Astrocyte (in vitro differentiated cells and primary cell): ENCODE measurements at regions not wholly inside any gene's neighbourhood (a gene's known extent, or its start where the extent isn't known, plus 50 kb on each side); places are given as distances from the start of the nearest gene placed in this dataset.

Source experiments
- DNase-seq: peaks from one replicate; pipeline ENCODE4 v3.0.0-alpha.2; 2010; ENCODE audit warnings: low read depth
- FAIRE-seq: peaks from 2 replicates; lab custom pipeline; 2011; peaks lifted over from hg19 to GRCh38; lab: Jason Lieb, UNC
- H2AFZ ChIP-seq: 2 replicates; pipeline ENCODE4 v1.6.0; 2012; ENCODE audit warnings: low read depth, low read length, inconsistent platforms
- H3K27ac ChIP-seq: 2 replicates; pipeline ENCODE4 v1.5.1; 2011; ENCODE audit warnings: low read depth, low read length, inconsistent platforms
- H3K27me3 ChIP-seq: 2 replicates; pipeline ENCODE4 v1.6.0; 2011; ENCODE audit warnings: low read length, inconsistent platforms; ENCODE audit not compliant: insufficient read depth
- H3K36me3 ChIP-seq: 2 replicates; pipeline ENCODE4 v1.5.1; 2011; ENCODE audit warnings: low read length, inconsistent platforms; ENCODE audit not compliant: insufficient read depth
- H3K4me1 ChIP-seq: 2 replicates; pipeline ENCODE4 v1.5.1; 2011; ENCODE audit warnings: low read length, inconsistent platforms; ENCODE audit not compliant: insufficient read depth
- H3K4me2 ChIP-seq: 2 replicates; pipeline ENCODE4 v1.6.0; 2012; ENCODE audit warnings: low read length, inconsistent platforms
- H3K4me3 ChIP-seq: 2 replicates; pipeline ENCODE4 v1.5.1; 2011; ENCODE audit warnings: low read depth, mild to moderate bottlenecking, low read length, inconsistent platforms; ENCODE audit not compliant: insufficient read depth
- H3K79me2 ChIP-seq: 2 replicates; pipeline ENCODE4 v1.6.0; 2012; ENCODE audit warnings: mild to moderate bottlenecking, low read length, inconsistent platforms; ENCODE audit not compliant: insufficient read depth
- H3K9ac ChIP-seq: 2 replicates; pipeline ENCODE4 v1.6.0; 2012; ENCODE audit warnings: mild to moderate bottlenecking, low read length, inconsistent platforms
- H3K9me3 ChIP-seq: 2 replicates; pipeline ENCODE4 v1.5.1; 2012; ENCODE audit warnings: low read depth, mild to moderate bottlenecking, low read length, inconsistent platforms; ENCODE audit not compliant: insufficient read depth
- H4K20me1 ChIP-seq: 2 replicates; pipeline ENCODE4 v1.6.0; 2012; ENCODE audit warnings: low read length, inconsistent platforms; ENCODE audit not compliant: insufficient read depth
- H3K27ac Mint-ChIP-seq: one replicate; pipeline ENCODE4 v1.8.0; 2021; ENCODE audit warnings: mild to moderate bottlenecking, mixed read lengths; ENCODE audit not compliant: unreplicated experiment
- H3K27me3 Mint-ChIP-seq: one replicate; pipeline ENCODE4 v1.8.0; 2021; ENCODE audit warnings: low read depth, mixed read lengths; ENCODE audit not compliant: unreplicated experiment
- H3K36me3 Mint-ChIP-seq: one replicate; pipeline ENCODE4 v1.8.0; 2021; ENCODE audit warnings: low read depth, mixed read lengths; ENCODE audit not compliant: unreplicated experiment
- H3K4me1 Mint-ChIP-seq: one replicate; pipeline ENCODE4 v1.8.0; 2021; ENCODE audit warnings: low read depth, mixed read lengths; ENCODE audit not compliant: unreplicated experiment
- H3K4me3 Mint-ChIP-seq: one replicate; pipeline ENCODE4 v1.8.0; 2021; ENCODE audit warnings: mild to moderate bottlenecking, moderate library complexity, mixed read lengths; ENCODE audit not compliant: unreplicated experiment
- H3K9me3 Mint-ChIP-seq: one replicate; pipeline ENCODE4 v1.8.0; 2021; ENCODE audit warnings: mild to moderate bottlenecking, mixed read lengths; ENCODE audit not compliant: unreplicated experiment
- CTCF ChIP-seq: IDR thresholded peaks from 2 replicates; pipeline ENCODE4 v1.5.1; 2011; ENCODE audit warnings: low read depth, mild to moderate bottlenecking, inconsistent platforms, low read length, moderate library complexity; ENCODE audit not compliant: insufficient read depth
- EZH2 ChIP-seq: IDR thresholded peaks from 2 replicates; pipeline ENCODE4 v1.6.1; 2012; ENCODE audit warnings: mild to moderate bottlenecking, low read length, inconsistent platforms; ENCODE audit not compliant: insufficient read depth

- no peak overlapping the region for H3K27ac ChIP-seq
- FAIRE-seq (no peak), DNase-seq (no peak)
- no peaks in the 10 kb centered on the region for H3K9me3 ChIP-seq
- H3K4me1 ChIP-seq = no peaks in the 10 kb centered on the region
- Mint-ChIP-seq H3K9me3 (no peaks in the 10 kb centered on the region), H3K27me3 (no peaks in the 10 kb centered on the region), H3K4me1 (no peaks in the 10 kb centered on the region), H3K4me3 (no peak overlapping the region), H3K36me3 (no peaks in the 10 kb centered on the region), H3K27ac (no peak overlapping the region)
- H3K79me2 ChIP-seq = no peaks in the 10 kb centered on the region
- no peak overlapping the region for H3K4me2 ChIP-seq
- H3K27me3 ChIP-seq = no peaks in the 10 kb centered on the region
- H4K20me1 ChIP-seq = no peaks in the 10 kb centered on the region
- TF ChIP-seq CTCF (no peak), EZH2 (no peak)
- no peaks in the 10 kb centered on the region for H3K36me3 ChIP-seq
- H3K4me3 ChIP-seq = no peak overlapping the region
- H3K9ac ChIP-seq = no peak overlapping the region
- no peak overlapping the region for H2AFZ ChIP-seq
Observed at GRCh38 chr3:27993051-27993450, 248.4 kb upstream of the CMC1 start.

- no peak overlapping the region for H3K27ac ChIP-seq
- no peak overlapping the region for H3K9ac ChIP-seq
- no peaks in the 10 kb centered on the region for H3K27me3 ChIP-seq
- no peak overlapping the region for H2AFZ ChIP-seq
- no peaks in the 10 kb centered on the region for H3K79me2 ChIP-seq
- H3K36me3 ChIP-seq = no peaks in the 10 kb centered on the region
- DNase-seq = no peak
- no peak overlapping the region for H3K4me3 ChIP-seq
- H3K9me3 Mint-ChIP-seq = no peaks in the 10 kb centered on the region
- H3K9me3 ChIP-seq = no peaks in the 10 kb centered on the region
- H3K4me2 ChIP-seq = no peak overlapping the region
- no peaks in the 10 kb centered on the region for H4K20me1 ChIP-seq
- H3K27ac Mint-ChIP-seq = no peak overlapping the region
- no peaks in the 10 kb centered on the region for H3K36me3 Mint-ChIP-seq
- no peak overlapping the region for H3K4me3 Mint-ChIP-seq
- H3K27me3 Mint-ChIP-seq = no peaks in the 10 kb centered on the region
- no peaks in the 10 kb centered on the region for H3K4me1 Mint-ChIP-seq
- H3K4me1 ChIP-seq = no peaks in the 10 kb centered on the region
- TF ChIP-seq CTCF (no peak), EZH2 (no peak)
- no peak for FAIRE-seq
Observed at GRCh38 chr3:28000608-28001007, 240.8 kb upstream of the CMC1 start.

- Mint-ChIP-seq H3K36me3 (no peaks in the 10 kb centered on the region), H3K27me3 (no peaks in the 10 kb centered on the region), H3K4me1 (no peaks in the 10 kb centered on the region), H3K9me3 (no peaks in the 10 kb centered on the region), H3K4me3 (no peak overlapping the region), H3K27ac (no peak overlapping the region)
- H3K4me1 ChIP-seq = no peaks in the 10 kb centered on the region
- H4K20me1 ChIP-seq = no peaks in the 10 kb centered on the region
- no peak overlapping the region for H3K4me2 ChIP-seq
- DNase-seq (no peak), FAIRE-seq (no peak)
- H3K4me3 ChIP-seq = no peak overlapping the region
- H3K27me3 ChIP-seq = no peaks in the 10 kb centered on the region
- no peaks in the 10 kb centered on the region for H3K36me3 ChIP-seq
- no peak for TF ChIP-seq EZH2
- no peak for TF ChIP-seq CTCF
- H2AFZ ChIP-seq = no peak overlapping the region
- no peak overlapping the region for H3K27ac ChIP-seq
- H3K9ac ChIP-seq = no peak overlapping the region
- no peaks in the 10 kb centered on the region for H3K79me2 ChIP-seq
- H3K9me3 ChIP-seq = no peaks in the 10 kb centered on the region
Observed at GRCh38 chr3:28008235-28008634, 233.2 kb upstream of the CMC1 start.
